OCI-LY1 (cell line): ENCODE measurements at regions not wholly inside any gene's neighbourhood (a gene's known extent, or its start where the extent isn't known, plus 50 kb on each side); places are given as distances from the start of the nearest gene placed in this dataset.

Experiments used
- H2AFZ ChIP-seq: fragments of 200-600 bp; sonication (generic), shearing (Covaris generic); 2 replicates; pipeline ENCODE4 v1.6.0; 2014; ENCODE audit warnings: antibody characterized with exemption, mild to moderate bottlenecking, low read length
- H3F3A ChIP-seq: fragments of 200-600 bp; sonication (generic), shearing (Covaris generic); 2 replicates; pipeline ENCODE4 v1.6.0; 2014; ENCODE audit warnings: mild to moderate bottlenecking, antibody characterized with exemption, low read length, moderate library complexity; ENCODE audit not compliant: insufficient read depth
- H3K27ac ChIP-seq: fragments of 200-600 bp; sonication (generic); 2 replicates; pipeline ENCODE4 v1.5.1; 2014; ENCODE audit warnings: low read length, mixed run types, mild to moderate bottlenecking, low read depth; ENCODE audit not compliant: poor library complexity, severe bottlenecking
- H3K27me3 ChIP-seq: fragments of 200-600 bp; sonication (generic); 2 replicates; pipeline ENCODE4 v1.6.0; 2014; ENCODE audit warnings: antibody characterized with exemption, mild to moderate bottlenecking, low read length, moderate library complexity; ENCODE audit not compliant: insufficient read depth
- H3K36me3 ChIP-seq: fragments of 200-600 bp; sonication (generic); 2 replicates; pipeline ENCODE4 v1.6.1; 2014; ENCODE audit warnings: mild to moderate bottlenecking, antibody characterized with exemption, low read length, moderate library complexity, mixed read lengths; ENCODE audit not compliant: insufficient read depth
- H3K4me1 ChIP-seq: fragments of 200-600 bp; sonication (generic); 2 replicates; pipeline ENCODE4 v1.5.1; 2014; ENCODE audit warnings: mild to moderate bottlenecking, low read length, moderate library complexity; ENCODE audit not compliant: insufficient read depth, severe bottlenecking
- H3K4me2 ChIP-seq: fragments of 200-600 bp; sonication (generic), shearing (Covaris generic); 2 replicates; pipeline ENCODE4 v1.6.1; 2014; ENCODE audit warnings: low read length
- H3K4me3 ChIP-seq: fragments of 200-600 bp; sonication (generic); 2 replicates; pipeline ENCODE4 v1.5.1; 2014; ENCODE audit warnings: low read length, low read depth, mild to moderate bottlenecking, mixed read lengths; ENCODE audit not compliant: poor library complexity, severe bottlenecking
- H3K79me2 ChIP-seq: fragments of 200-600 bp; shearing (Covaris generic); 2 replicates; pipeline ENCODE4 v1.6.1; 2016; ENCODE audit warnings: mixed run types, low read length, mixed read lengths; ENCODE audit not compliant: insufficient read depth
- H3K9ac ChIP-seq: fragments of 200-600 bp; sonication (generic), shearing (Covaris generic); 2 replicates; pipeline ENCODE4 v1.6.1; 2014; ENCODE audit warnings: mild to moderate bottlenecking, low read length, mixed read lengths
- H3K9me2 ChIP-seq: fragments of 200-600 bp; sonication (generic), shearing (Covaris generic); 2 replicates; pipeline ENCODE4 v1.6.1; 2014; ENCODE audit warnings: low read depth, mild to moderate bottlenecking, low read length, mixed read lengths
- H3K9me3 ChIP-seq: fragments of 200-600 bp; shearing (Covaris generic); 2 replicates; pipeline ENCODE4 v1.6.1; 2014; ENCODE audit warnings: low read length, mixed read lengths
- H4K20me1 ChIP-seq: fragments of 200-600 bp; sonication (generic), shearing (Covaris generic); 2 replicates; pipeline ENCODE4 v1.6.0; 2016; ENCODE audit warnings: mild to moderate bottlenecking, low read length; ENCODE audit not compliant: insufficient read depth
- CTCF ChIP-seq: fragments of 200-600 bp; sonication (generic), shearing (Covaris generic); IDR thresholded peaks from 2 replicates; pipeline ENCODE4 v1.5.1; 2017; ENCODE audit warnings: mild to moderate bottlenecking, antibody characterized with exemption, low read length, moderate library complexity, mixed read lengths
- EZH2 ChIP-seq: fragments of 200-600 bp; sonication (generic), shearing (Covaris generic); IDR thresholded peaks from 2 replicates; pipeline ENCODE4 v1.8.0; 2017; ENCODE audit warnings: borderline replicate concordance, mixed run types, mild to moderate bottlenecking, antibody characterized with exemption, low read length, moderate library complexity, mixed read lengths

DNA sequence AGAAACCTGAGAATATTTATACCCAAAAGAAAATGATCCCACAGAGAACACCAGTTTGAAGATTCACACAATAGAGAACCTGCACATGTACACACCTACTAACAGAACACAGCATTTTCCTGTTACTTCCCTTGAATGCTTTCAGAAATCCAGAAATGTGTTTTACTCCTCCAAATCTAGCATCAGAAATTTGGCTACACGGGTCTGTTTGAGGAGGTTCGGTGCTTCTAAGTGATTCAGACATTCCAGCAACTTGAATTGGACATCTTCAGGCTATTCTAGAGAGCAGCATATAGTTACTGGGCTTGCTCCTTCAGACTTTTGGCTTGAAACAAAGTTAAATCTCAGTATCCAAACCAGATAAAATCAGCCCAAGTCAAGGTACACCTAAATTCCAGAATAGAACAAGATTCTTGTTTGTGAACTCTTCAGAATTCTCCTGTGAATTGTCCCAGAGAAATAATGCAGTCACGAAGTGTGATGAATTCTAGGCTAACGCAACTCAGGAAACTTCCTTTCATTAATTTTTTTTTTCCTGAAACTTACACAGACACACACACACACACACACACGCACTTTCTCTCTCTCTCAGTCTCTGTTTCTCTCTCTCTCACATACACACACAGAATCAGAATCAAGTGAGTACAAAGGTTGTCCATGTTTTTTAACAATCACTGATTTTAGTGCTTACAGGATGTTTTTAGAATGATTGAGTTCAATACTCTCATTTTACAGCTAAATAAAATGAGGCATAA, 278.4 kb upstream of the SNX7 start:
- Histone ChIP-seq H3K27me3 (no peaks in the 10 kb centered on the region; the same call in 1 of the 2 replicates), H3K27ac (no peak overlapping the region), H3K36me3 (no peaks in the 10 kb centered on the region), H3K9me3 (no peaks in the 10 kb centered on the region), H2AFZ (no peak overlapping the region), H3K4me3 (no peak overlapping the region), H3K4me1 (no peaks in the 10 kb centered on the region), H3K79me2 (no peaks in the 10 kb centered on the region), H3F3A (no peaks in the 10 kb centered on the region), H3K9ac (no peak overlapping the region), H3K9me2 (no peaks in the 10 kb centered on the region), H3K4me2 (no peak overlapping the region), H4K20me1 (no peaks in the 10 kb centered on the region)
- TF ChIP-seq EZH2 (no peak), CTCF (no peak)

DNA sequence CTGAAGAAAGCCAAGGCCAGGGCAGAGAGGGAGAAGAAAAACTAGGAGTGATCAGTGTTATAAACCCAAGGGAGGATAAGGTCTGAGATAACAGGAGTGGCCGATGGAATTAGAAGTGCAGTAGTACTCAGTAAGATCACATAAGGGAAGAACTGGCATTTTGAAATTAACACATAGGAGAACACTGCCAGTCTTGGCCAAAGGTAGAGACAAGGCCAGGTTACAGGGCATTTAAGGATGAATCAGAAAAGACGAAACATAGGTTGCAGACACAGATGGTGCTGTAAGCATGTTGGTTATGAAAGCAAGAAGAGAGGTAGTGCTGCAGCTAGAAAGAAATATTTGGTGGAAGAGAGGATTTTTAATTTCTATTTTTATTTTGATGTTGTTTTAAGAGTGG, 278.9 kb upstream of the SNX7 start:
- Histone ChIP-seq H3K4me1 (no peaks in the 10 kb centered on the region), H3K9me2 (no peaks in the 10 kb centered on the region), H3K79me2 (no peaks in the 10 kb centered on the region), H3K27me3 (no peaks in the 10 kb centered on the region; the same call in 1 of the 2 replicates), H3K9ac (no peak overlapping the region), H3K9me3 (no peaks in the 10 kb centered on the region), H3K4me2 (no peak overlapping the region), H3F3A (no peaks in the 10 kb centered on the region), H3K27ac (no peak overlapping the region), H3K36me3 (no peaks in the 10 kb centered on the region), H4K20me1 (no peaks in the 10 kb centered on the region), H3K4me3 (no peak overlapping the region), H2AFZ (no peak overlapping the region)
- TF ChIP-seq EZH2: no peak
- TF ChIP-seq CTCF: no peak

GRCh38 chr1:98374098-98374497, 287.4 kb upstream of the SNX7 start:
- Histone ChIP-seq H3K9ac (no peak overlapping the region), H3K9me2 (no peaks in the 10 kb centered on the region), H3K4me2 (no peak overlapping the region), H4K20me1 (no peaks in the 10 kb centered on the region), H3K9me3 (no peaks in the 10 kb centered on the region), H3K27ac (no peak overlapping the region), H3K4me1 (no peaks in the 10 kb centered on the region), H3F3A (no peaks in the 10 kb centered on the region), H3K4me3 (no peak overlapping the region), H3K36me3 (no peaks in the 10 kb centered on the region), H3K79me2 (no peaks in the 10 kb centered on the region), H3K27me3 (no peaks in the 10 kb centered on the region), H2AFZ (no peak overlapping the region)
- TF ChIP-seq CTCF (no peak), EZH2 (no peak)
